ENCODE measurements at regions not wholly inside any gene's neighbourhood (a gene's known extent, or its start where the extent isn't known, plus 50 kb on each side); places are given as distances from the start of the nearest gene placed in this dataset.

GRCh38 chr16:6148361-6148760 is 1050.8 kb upstream of the EEF2KMT start:
- Mint-ChIP-seq H3K4me1 (ENCODE audit: low read depth, unreplicated experiment) (peaks cover 1% of the 10 kb centered on the region), H3K4me3 (ENCODE audit: unreplicated experiment) (no peak overlapping the region), H3K36me3 (ENCODE audit: unreplicated experiment) (peaks cover 6% of the 10 kb centered on the region), H3K27ac (ENCODE audit: unreplicated experiment) (no peak overlapping the region), H3K27me3 (ENCODE audit: unreplicated experiment) (no peaks in the 10 kb centered on the region), H3K9me3 (ENCODE audit: unreplicated experiment) (peaks cover 7% of the 10 kb centered on the region)
- no peak for TF ChIP-seq CTCF (IDR thresholded peaks at IDR 0.05; ENCODE audit: partially characterized antibody, unreplicated experiment)
- no peak for DNase-seq

- H3K27ac Mint-ChIP-seq (ENCODE audit: unreplicated experiment) = no peak overlapping the region
- no peak overlapping the region for H3K4me3 Mint-ChIP-seq (ENCODE audit: unreplicated experiment)
- no peak for TF ChIP-seq CTCF (IDR thresholded peaks at IDR 0.05; ENCODE audit: partially characterized antibody, unreplicated experiment)
- H3K4me1 Mint-ChIP-seq (ENCODE audit: low read depth, unreplicated experiment) = no peaks in the 10 kb centered on the region
- H3K27me3 Mint-ChIP-seq (ENCODE audit: unreplicated experiment) = no peaks in the 10 kb centered on the region
- H3K9me3 Mint-ChIP-seq (ENCODE audit: unreplicated experiment) = peaks cover 10% of the 10 kb centered on the region
- peaks cover 11% of the 10 kb centered on the region for H3K36me3 Mint-ChIP-seq (ENCODE audit: unreplicated experiment)
- DNase-seq = no peak
These were observed 1049.4 kb upstream of the EEF2KMT start for GRCh38 chr16:6146874-6147425.

- Mint-ChIP-seq H3K4me3 (ENCODE audit: unreplicated experiment) (no peak overlapping the region), H3K9me3 (ENCODE audit: unreplicated experiment) (peaks cover 10% of the 10 kb centered on the region), H3K4me1 (ENCODE audit: low read depth, unreplicated experiment) (no peaks in the 10 kb centered on the region), H3K36me3 (ENCODE audit: unreplicated experiment) (peaks cover 13% of the 10 kb centered on the region), H3K27ac (ENCODE audit: unreplicated experiment) (no peak overlapping the region), H3K27me3 (ENCODE audit: unreplicated experiment) (no peaks in the 10 kb centered on the region)
- TF ChIP-seq CTCF (IDR thresholded peaks at IDR 0.05; ENCODE audit: partially characterized antibody, unreplicated experiment) = no peak
- DNase-seq = no peak
These were observed 1048.8 kb upstream of the EEF2KMT start for GRCh38 chr16:6146356-6146755.

- H3K4me3 Mint-ChIP-seq (ENCODE audit: unreplicated experiment) = no peak overlapping the region
These were observed 1046.9 kb upstream of the EEF2KMT start for GRCh38 chr16:6144463-6144862.

More at GRCh38 chr16:6144463-6144862, 1046.9 kb upstream of the EEF2KMT start:
- H3K27me3 Mint-ChIP-seq (ENCODE audit: unreplicated experiment) = no peaks in the 10 kb centered on the region
- TF ChIP-seq CTCF (IDR thresholded peaks at IDR 0.05; ENCODE audit: partially characterized antibody, unreplicated experiment) = no peak
- no peak overlapping the region for H3K27ac Mint-ChIP-seq (ENCODE audit: unreplicated experiment)
- no peak for DNase-seq
- H3K36me3 Mint-ChIP-seq (ENCODE audit: unreplicated experiment) = peaks cover 15% of the 10 kb centered on the region
- no peaks in the 10 kb centered on the region for H3K4me1 Mint-ChIP-seq (ENCODE audit: low read depth, unreplicated experiment)
- peaks cover 15% of the 10 kb centered on the region for H3K9me3 Mint-ChIP-seq (ENCODE audit: unreplicated experiment)

Data from glutamatergic neuron (in vitro differentiated cells).